PC-3 (cell line): ENCODE measurements at regions not wholly inside any gene's neighbourhood (a gene's known extent, or its start where the extent isn't known, plus 50 kb on each side); places are given as distances from the start of the nearest gene placed in this dataset.

Source experiments
- CTCF ChIP-seq: fragments of 300-600 bp; sonication (generic); conservative IDR thresholded peaks from 2 replicates; pipeline ENCODE4 v1.5.1; 2017; ENCODE audit warnings: antibody characterized with exemption, low read depth, mild to moderate bottlenecking, low read length
- EZH2 ChIP-seq: fragments of 300-600 bp; sonication (generic); IDR thresholded peaks from one replicate; pipeline ENCODE4 v1.6.1; 2017; ENCODE audit warnings: antibody characterized with exemption, mild to moderate bottlenecking, low read length; ENCODE audit not compliant: unreplicated experiment
- EZH2phosphoT487 ChIP-seq: fragments of 300-600 bp; sonication (generic); IDR thresholded peaks from 2 replicates; pipeline ENCODE4 v1.6.1; 2018; ENCODE audit warnings: mild to moderate bottlenecking, antibody characterized with exemption, low read length, borderline replicate concordance

- no peak for TF ChIP-seq CTCF
- TF ChIP-seq EZH2, result no peak
- no peak for TF ChIP-seq EZH2phosphoT487
Observed at GRCh38 chr1:182245040-182245439, 146.6 kb downstream of the GLUL start.
